ENCODE measurements at regions not wholly inside any gene's neighbourhood (a gene's known extent, or its start where the extent isn't known, plus 50 kb on each side); places are given as distances from the start of the nearest gene placed in this dataset.

DNA sequence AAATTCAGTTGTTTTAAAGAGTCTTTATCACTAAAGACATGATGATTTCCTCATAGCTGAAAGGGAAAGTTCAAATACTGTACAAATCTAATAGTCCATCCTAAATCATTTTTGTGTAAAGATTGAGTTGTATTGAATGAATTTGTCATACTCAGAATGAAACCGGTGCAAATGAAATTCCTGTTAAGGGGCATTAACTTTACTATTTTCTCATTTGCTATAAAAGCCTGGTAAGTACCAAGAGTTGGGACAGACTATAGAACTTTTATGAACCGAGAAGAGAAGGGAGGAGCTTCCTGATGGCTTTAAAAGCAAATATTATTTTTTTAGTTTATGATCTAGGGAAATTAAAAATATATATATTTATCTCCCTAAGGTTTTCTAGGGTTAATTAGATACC is 260.0 kb upstream of the AKR1E2 start:
- in situ Hi-C loops (cut with MboI; ENCODE audit: low pct_unique_long_range_greater_than_20kb, low sequenced_read_pairs): no loop called here
- no peak for DNase-seq

GRCh38 chr10:4561296-4561695 is 264.7 kb upstream of the AKR1E2 start:
- in situ Hi-C loops (cut with MboI; ENCODE audit: low pct_unique_long_range_greater_than_20kb, low sequenced_read_pairs): no loop called here
- no peak for DNase-seq

DNA sequence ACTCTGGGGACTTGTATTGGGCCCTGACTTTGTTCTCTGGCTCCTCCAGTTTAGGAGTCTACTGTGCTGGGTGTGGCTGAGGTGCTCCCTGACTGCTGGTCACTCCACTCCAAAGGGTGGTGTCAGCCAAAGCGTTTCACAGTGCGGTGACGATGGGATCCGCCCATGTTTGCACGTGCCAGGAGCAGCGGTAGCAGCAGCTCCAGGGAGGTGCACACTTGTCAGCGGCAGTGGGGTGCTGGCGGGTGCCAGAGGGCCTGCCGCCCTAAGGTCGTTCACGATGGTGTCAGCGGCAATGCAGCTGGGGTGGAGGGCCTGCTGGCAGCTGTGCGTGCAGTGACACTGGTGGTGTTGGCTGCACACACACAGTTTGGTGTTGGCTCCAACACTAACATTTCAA is 268.5 kb upstream of the AKR1E2 start:
- DNase-seq: no peak
- in situ Hi-C loops (cut with MboI; ENCODE audit: low pct_unique_long_range_greater_than_20kb, low sequenced_read_pairs): no loop called here

DNA sequence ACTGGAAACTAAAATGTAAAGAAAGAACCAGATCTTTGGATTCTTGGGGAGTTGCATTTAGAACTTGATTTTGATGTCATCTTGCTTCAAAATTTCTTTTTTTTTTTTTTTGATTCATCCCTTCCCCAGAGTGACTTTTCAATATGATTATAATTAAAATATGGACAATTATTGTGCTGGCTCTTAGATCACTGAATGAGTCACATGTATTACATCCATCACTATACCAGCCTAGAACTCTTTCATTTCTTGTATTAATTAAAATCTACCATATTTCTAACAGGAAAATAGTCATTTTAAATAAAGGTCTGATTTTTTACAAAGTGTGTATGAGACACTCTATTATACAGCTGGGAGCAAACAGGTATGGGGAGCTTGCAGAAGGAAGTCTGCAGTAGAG is 269.5 kb upstream of the AKR1E2 start:
- in situ Hi-C loops (cut with MboI; ENCODE audit: low pct_unique_long_range_greater_than_20kb, low sequenced_read_pairs): no loop called here
- DNase-seq: no peak

GRCh38 chr10:4555920-4556319 is 270.1 kb upstream of the AKR1E2 start:
- DNase-seq: no peak
- in situ Hi-C loops (cut with MboI; ENCODE audit: low pct_unique_long_range_greater_than_20kb, low sequenced_read_pairs): no loop called here

GRCh38 chr10:4549139-4549653 is 276.8 kb upstream of the AKR1E2 start:
- in situ Hi-C loops (cut with MboI; ENCODE audit: low pct_unique_long_range_greater_than_20kb, low sequenced_read_pairs): no loop called here

DNA sequence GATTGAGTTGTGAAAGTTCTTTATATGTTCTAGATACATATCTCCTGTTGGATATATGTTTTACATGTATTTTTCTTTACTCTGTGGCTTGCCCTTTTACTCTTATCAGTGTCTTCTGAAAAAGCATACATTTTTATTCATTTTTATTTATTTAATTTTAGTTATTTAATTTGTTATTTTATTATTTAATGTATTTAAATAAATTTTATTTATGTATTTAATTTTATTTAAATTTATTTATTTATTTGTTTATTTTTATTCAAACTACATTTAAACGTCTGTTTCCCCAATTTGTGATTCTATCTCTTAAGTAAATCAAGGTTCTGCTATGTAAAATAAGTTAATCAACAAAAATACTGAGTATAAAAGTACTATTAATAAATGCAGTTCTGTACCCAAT is 279.1 kb upstream of the AKR1E2 start:
- in situ Hi-C loops (cut with MboI; ENCODE audit: low pct_unique_long_range_greater_than_20kb, low sequenced_read_pairs): no loop called here
- DNase-seq: no peak

More at GRCh38 chr10:4549139-4549653, 276.8 kb upstream of the AKR1E2 start:
- no peak for DNase-seq

DNA sequence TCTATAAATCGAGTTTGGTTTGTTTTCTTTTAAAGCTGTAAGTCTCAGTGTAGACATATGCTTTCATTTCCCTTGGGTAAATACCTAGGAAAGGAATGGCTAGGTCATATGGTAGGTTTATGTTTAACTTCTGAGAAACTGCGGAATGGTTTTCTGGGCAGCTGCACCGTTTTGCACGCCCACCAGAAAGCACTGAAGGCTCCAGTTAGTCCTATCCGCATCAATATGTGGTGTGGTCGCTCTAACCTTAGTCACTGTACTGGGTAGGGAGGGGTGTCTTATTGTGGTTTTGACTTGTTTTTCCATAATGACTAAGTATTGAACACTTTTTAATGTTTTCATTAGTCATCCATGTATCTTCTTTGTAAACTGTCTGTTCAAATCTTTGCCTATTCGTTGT is 279.5 kb upstream of the AKR1E2 start:
- in situ Hi-C loops (cut with MboI; ENCODE audit: low pct_unique_long_range_greater_than_20kb, low sequenced_read_pairs): no loop called here
- no peak for DNase-seq

- DNase-seq: no peak
- in situ Hi-C loops (cut with MboI; ENCODE audit: low pct_unique_long_range_greater_than_20kb, low sequenced_read_pairs): no loop called here
Observed at GRCh38 chr10:4545062-4545461, 280.9 kb upstream of the AKR1E2 start.

- in situ Hi-C loops (cut with MboI; ENCODE audit: low pct_unique_long_range_greater_than_20kb, low sequenced_read_pairs): no loop called here
- no peak for DNase-seq
Observed at GRCh38 chr10:4543938-4544533, 282.0 kb upstream of the AKR1E2 start.

- in situ Hi-C loops (cut with MboI; ENCODE audit: low pct_unique_long_range_greater_than_20kb, low sequenced_read_pairs): no loop called here
- no peak for DNase-seq
Observed at GRCh38 chr10:4541292-4541691, 284.7 kb upstream of the AKR1E2 start.

- in situ Hi-C loops (cut with MboI; ENCODE audit: low pct_unique_long_range_greater_than_20kb, low sequenced_read_pairs): no loop called here
- DNase-seq: no peak
Observed at GRCh38 chr10:4538016-4538415, 288.0 kb upstream of the AKR1E2 start.

DNA sequence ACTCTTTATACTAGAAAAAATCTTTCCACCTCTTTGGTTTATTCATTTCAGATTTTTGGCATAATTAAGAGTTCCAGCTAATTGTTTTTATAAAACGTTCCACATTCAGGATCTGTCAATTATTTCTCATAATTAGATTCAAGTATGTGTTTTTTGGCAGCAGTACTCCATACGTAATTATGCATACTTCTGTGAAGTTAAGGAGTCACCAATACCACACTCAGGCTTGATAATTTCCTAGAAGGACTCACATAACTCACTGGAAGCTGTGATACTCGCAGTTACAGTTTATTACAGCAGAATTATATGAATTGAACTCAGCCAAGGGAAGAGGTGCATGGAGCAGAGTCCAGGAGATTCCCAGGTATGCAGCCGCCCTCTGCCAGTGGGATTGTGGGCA is 290.5 kb upstream of the AKR1E2 start:
- DNase-seq: no peak
- in situ Hi-C loops (cut with MboI; ENCODE audit: low pct_unique_long_range_greater_than_20kb, low sequenced_read_pairs): no loop called here

- in situ Hi-C loops (cut with MboI; ENCODE audit: low pct_unique_long_range_greater_than_20kb, low sequenced_read_pairs): no loop called here
- no peak for DNase-seq
Observed at GRCh38 chr10:4533621-4534020, 292.4 kb upstream of the AKR1E2 start.

- DNase-seq: no peak
- in situ Hi-C loops (cut with MboI; ENCODE audit: low pct_unique_long_range_greater_than_20kb, low sequenced_read_pairs): no loop called here
Observed at GRCh38 chr10:4532976-4533375, 293.0 kb upstream of the AKR1E2 start.

DNA sequence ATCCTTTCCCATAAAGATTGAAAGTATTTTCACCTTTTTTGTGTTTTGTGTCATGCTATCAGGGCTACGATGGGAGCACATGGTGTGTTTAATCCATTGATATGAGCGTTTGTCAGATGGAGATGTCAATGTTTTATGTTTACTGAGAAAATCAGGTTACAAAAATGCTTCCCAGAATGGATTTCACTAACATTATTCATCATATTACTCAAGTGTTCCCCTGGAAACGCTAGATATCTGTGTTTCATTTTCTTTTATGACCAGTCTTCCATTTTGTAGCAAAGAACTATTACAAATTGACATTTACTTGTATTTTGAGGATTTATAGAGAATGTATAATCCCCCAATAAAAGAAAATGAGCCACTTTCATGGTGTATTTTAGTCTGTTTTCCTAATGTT is 293.5 kb upstream of the AKR1E2 start:
- in situ Hi-C loops (cut with MboI; ENCODE audit: low pct_unique_long_range_greater_than_20kb, low sequenced_read_pairs): no loop called here
- no peak for DNase-seq

- no peak for DNase-seq
- in situ Hi-C loops (cut with MboI; ENCODE audit: low pct_unique_long_range_greater_than_20kb, low sequenced_read_pairs): no loop called here
Observed at GRCh38 chr10:4532011-4532410, 294.0 kb upstream of the AKR1E2 start.

DNA sequence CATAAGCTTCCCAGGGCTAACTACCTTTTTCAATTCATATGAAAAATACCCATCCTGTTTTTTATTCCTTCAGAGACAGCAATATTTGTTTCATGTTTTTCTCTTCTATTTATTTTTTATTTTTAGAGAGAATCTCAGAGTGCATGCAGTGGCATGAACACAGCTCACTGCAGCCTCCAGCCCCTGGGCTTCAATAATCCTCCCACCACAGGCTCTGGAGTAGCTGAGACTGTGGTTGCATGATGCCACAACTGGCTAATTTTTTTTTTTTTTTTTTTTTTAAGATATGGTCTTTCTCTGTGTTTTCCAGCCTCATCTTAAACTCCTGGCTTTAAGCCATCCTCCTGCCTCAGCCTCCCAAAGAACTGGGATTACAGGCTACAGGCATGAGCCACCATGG is 296.7 kb upstream of the AKR1E2 start:
- in situ Hi-C loops (cut with MboI; ENCODE audit: low pct_unique_long_range_greater_than_20kb, low sequenced_read_pairs): no loop called here
- DNase-seq: no peak

- in situ Hi-C loops (cut with MboI; ENCODE audit: low pct_unique_long_range_greater_than_20kb, low sequenced_read_pairs): no loop called here
Observed at GRCh38 chr10:4527281-4527970, 298.6 kb upstream of the AKR1E2 start.

GRCh38 chr10:4526311-4526731 is 299.7 kb upstream of the AKR1E2 start:
- no peak for DNase-seq
- in situ Hi-C loops (cut with MboI; ENCODE audit: low pct_unique_long_range_greater_than_20kb, low sequenced_read_pairs): no loop called here

More at GRCh38 chr10:4527281-4527970, 298.6 kb upstream of the AKR1E2 start:
- DNase-seq: no peak

DNA sequence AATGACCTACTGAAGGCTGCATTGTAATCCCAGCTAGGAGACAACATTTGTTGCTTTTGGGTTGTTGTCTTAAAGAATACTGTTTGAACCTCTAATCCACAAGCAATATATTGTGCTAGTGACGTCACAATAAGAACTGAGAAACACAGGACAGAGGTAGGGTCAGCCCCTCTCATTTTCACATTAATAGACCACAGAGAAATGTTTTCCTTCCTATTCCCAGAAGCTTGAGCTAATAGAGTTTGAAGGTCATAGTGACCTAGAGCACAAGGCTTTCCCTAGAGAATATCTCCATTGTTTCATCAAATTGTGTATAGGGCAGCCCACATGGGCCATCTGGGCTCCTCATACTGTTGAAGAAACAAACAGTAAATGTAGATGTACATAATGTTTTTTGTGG is 300.9 kb upstream of the AKR1E2 start:
- in situ Hi-C loops (cut with MboI; ENCODE audit: low pct_unique_long_range_greater_than_20kb, low sequenced_read_pairs): no loop called here
- DNase-seq: no peak

Measured in KBM-7 (cell line).